Panc1 (cell line): ENCODE measurements at regions not wholly inside any gene's neighbourhood (a gene's known extent, or its start where the extent isn't known, plus 50 kb on each side); places are given as distances from the start of the nearest gene placed in this dataset.

Experiments
- ATAC-seq: fragments of 200-7000 bp; cut with Tn5 transposase; 2 replicates; pipeline ENCODE4 v1.9.1; 2020; ENCODE audit warnings: mild to moderate bottlenecking, moderate library complexity
- BruUV-seq: library from RNA; stranded (reverse); fragments of 400-500 nt; replicated peaks from 2 replicates; lab custom pipeline; 2021; lab: Mats Ljungman, UMichigan
- CTCF ChIA-PET: fragments of 300-600 bp; sonication (Branson Sonifier 250); formaldehyde crosslinking; loops from one replicate; lab custom pipeline; 2022; ENCODE audit warnings: antibody characterized with exemption; lab: Charles Lee
- POLR2A ChIA-PET: fragments of 300-600 bp; sonication (Branson Sonifier 250); formaldehyde crosslinking; loops from one replicate; lab custom pipeline; 2022; ENCODE audit warnings: antibody characterized with exemption; lab: Charles Lee
- DNase-seq: peaks from one replicate; pipeline ENCODE4 v3.0.0-alpha.2; 2010; ENCODE audit warnings: low read depth, low spot score
- H3K27ac ChIP-seq: 2 replicates; pipeline ENCODE4 v1.5.1; 2011; ENCODE audit warnings: mild to moderate bottlenecking, low read length, inconsistent platforms
- H3K27me3 ChIP-seq: fragments of 200-500 bp; sonication (Bioruptor generic); 2 replicates; pipeline ENCODE4 v1.6.0; 2014; ENCODE audit warnings: low read length, inconsistent platforms; ENCODE audit not compliant: control insufficient read depth, insufficient read depth
- H3K36me3 ChIP-seq: fragments of 200-500 bp; sonication (Bioruptor generic); 2 replicates; pipeline ENCODE4 v1.5.1; 2014; ENCODE audit warnings: inconsistent platforms, mild to moderate bottlenecking, low read length, moderate library complexity; ENCODE audit not compliant: control insufficient read depth, insufficient read depth
- H3K4me1 ChIP-seq: 2 replicates; pipeline ENCODE4 v1.5.1; 2011; ENCODE audit warnings: inconsistent platforms, mild to moderate bottlenecking, low read length, moderate library complexity; ENCODE audit not compliant: control insufficient read depth, insufficient read depth
- H3K4me3 ChIP-seq, 2 experiments: 2 replicates each; pipeline ENCODE4 v1.5.1; 2011 to 2012; ENCODE audit warnings: low read depth in 2 of 2, low read length in 2 of 2, mild to moderate bottlenecking in 2 of 2, inconsistent platforms in 1 of 2, moderate library complexity in 1 of 2
- H3K9me3 ChIP-seq: fragments of 200-500 bp; sonication (Bioruptor generic); 2 replicates; pipeline ENCODE4 v1.5.1; 2014; ENCODE audit warnings: low read depth, mild to moderate bottlenecking, inconsistent platforms, low read length, moderate library complexity; ENCODE audit not compliant: control insufficient read depth, insufficient read depth
- CTCF ChIP-seq: fragments of 450-650 bp; IDR thresholded peaks from 2 replicates; pipeline ENCODE4 v1.5.1; 2017; ENCODE audit warnings: mild to moderate bottlenecking
- POLR2AphosphoS5 ChIP-seq: IDR thresholded peaks from 2 replicates; pipeline ENCODE4 v1.6.1; 2012; ENCODE audit warnings: mild to moderate bottlenecking, low read depth, low read length, moderate library complexity
- REST ChIP-seq, 2 experiments: IDR thresholded peaks; 2 replicates each; pipeline ENCODE4 v1.6.1; 2011 to 2012; ENCODE audit warnings: low read depth in 2 of 2, control low read depth in 1 of 2, low read length in 1 of 2, mild to moderate bottlenecking in 1 of 2, moderate library complexity in 1 of 2; ENCODE audit not compliant: insufficient read depth in 1 of 2
- SIN3A ChIP-seq: IDR thresholded peaks from 2 replicates; pipeline ENCODE4 v1.6.1; 2012; ENCODE audit warnings: low read depth, mild to moderate bottlenecking, low read length, moderate library complexity, borderline replicate concordance; ENCODE audit not compliant: insufficient read depth
- TCF7L2 ChIP-seq: IDR thresholded peaks from 2 replicates; pipeline ENCODE4 v1.6.1; 2011; ENCODE audit warnings: mild to moderate bottlenecking, low read depth, low read length, inconsistent platforms
- in situ Hi-C: cut with HindIII; loops from 2 replicates; pipeline ENCODE4 v1.10.0; 2016; ENCODE audit warnings: low sequenced_read_pairs, low pct_unique_long_range_greater_than_20kb
- intact Hi-C: fragments of 100-400 bp; cut with micrococcal nuclease; formaldehyde crosslinking; loops from one replicate; pipeline ENCODE4 v1.10.0; 2022; ENCODE audit not compliant: unreplicated experiment

DNA sequence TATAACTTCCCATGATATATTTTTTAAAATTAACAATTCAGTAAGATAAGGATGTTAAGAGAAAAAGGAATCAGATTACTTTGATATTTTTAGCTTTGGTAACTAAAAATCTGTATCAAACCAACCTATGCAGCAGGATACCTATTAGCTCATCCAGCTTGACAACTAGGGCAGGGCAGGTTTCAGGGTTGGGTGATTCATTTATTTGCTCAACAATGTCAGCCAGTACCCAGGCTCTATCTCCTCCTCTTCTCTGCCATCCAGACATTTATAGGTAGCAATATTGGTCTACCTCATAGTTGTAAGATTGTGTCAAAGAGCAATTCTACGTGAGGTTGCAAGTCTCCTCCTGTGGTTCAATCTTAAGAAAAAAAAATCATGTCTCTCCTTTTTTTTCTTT lies 421.9 kb downstream of the ANKRD50 start:
- Histone ChIP-seq H3K27ac (no peak overlapping the region), H3K4me1 (no peaks in the 10 kb centered on the region), H3K4me3 (no peak overlapping the region), H3K9me3 (no peaks in the 10 kb centered on the region), H3K36me3 (no peaks in the 10 kb centered on the region), H3K27me3 (no peaks in the 10 kb centered on the region)
- ChIA-PET CTCF (no interaction called here), POLR2A (no interaction called here)
- TF ChIP-seq TCF7L2 (no peak), REST (IDR thresholded peaks at IDR 0.05; ENCODE audit: insufficient read depth in 1 of 2, low read depth in 2 of 2, low read length in 1 of 2) (no peak), CTCF (no peak), SIN3A (no peak), POLR2AphosphoS5 (no peak)
- intact Hi-C loops (no loop called here), in situ Hi-C loops (no loop called here)
- DNase-seq (no peak), ATAC-seq (no peak)
- no TSS peak for BruUV-seq

- TF ChIP-seq SIN3A (no peak), CTCF (no peak), REST (IDR thresholded peaks at IDR 0.05; ENCODE audit: insufficient read depth in 1 of 2, low read depth in 2 of 2, low read length in 1 of 2) (no peak), POLR2AphosphoS5 (no peak), TCF7L2 (no peak)
- Histone ChIP-seq H3K9me3 (no peaks in the 10 kb centered on the region), H3K4me3 (no peak overlapping the region), H3K27me3 (no peaks in the 10 kb centered on the region), H3K36me3 (no peaks in the 10 kb centered on the region), H3K4me1 (no peaks in the 10 kb centered on the region), H3K27ac (no peak overlapping the region)
- no peak for ATAC-seq
- ChIA-PET CTCF (no interaction called here), POLR2A (no interaction called here)
- no peak for DNase-seq
- in situ Hi-C loops (no loop called here), intact Hi-C loops (no loop called here)
- no TSS peak for BruUV-seq
Observed at GRCh38 chr4:124295413-124295812, 417.1 kb downstream of the ANKRD50 start.
